Mammary epithelial cell (primary cell): ENCODE measurements at regions not wholly inside any gene's neighbourhood (a gene's known extent, or its start where the extent isn't known, plus 50 kb on each side); places are given as distances from the start of the nearest gene placed in this dataset.

Experiments
- EZH2 ChIP-seq: IDR thresholded peaks from 2 replicates; pipeline ENCODE4 v1.6.1; 2012; ENCODE audit warnings: low read length, inconsistent platforms, borderline replicate concordance
- TF ChIP-seq, protein P1 (sequence below), 2 donors: IDR thresholded peaks in 1 of 2; conservative IDR thresholded peaks in 1 of 2; 2 replicates each; pipeline ENCODE4 v1.5.1; 2011 to 2012; ENCODE audit warnings: inconsistent platforms in 2 of 2, low read length in 2 of 2, mild to moderate bottlenecking in 2 of 2, control low read depth in 1 of 2, low read depth in 1 of 2; ENCODE audit not compliant: insufficient read depth in 1 of 2; ENCODE audit errors: extremely low read depth in 1 of 2

DNA sequence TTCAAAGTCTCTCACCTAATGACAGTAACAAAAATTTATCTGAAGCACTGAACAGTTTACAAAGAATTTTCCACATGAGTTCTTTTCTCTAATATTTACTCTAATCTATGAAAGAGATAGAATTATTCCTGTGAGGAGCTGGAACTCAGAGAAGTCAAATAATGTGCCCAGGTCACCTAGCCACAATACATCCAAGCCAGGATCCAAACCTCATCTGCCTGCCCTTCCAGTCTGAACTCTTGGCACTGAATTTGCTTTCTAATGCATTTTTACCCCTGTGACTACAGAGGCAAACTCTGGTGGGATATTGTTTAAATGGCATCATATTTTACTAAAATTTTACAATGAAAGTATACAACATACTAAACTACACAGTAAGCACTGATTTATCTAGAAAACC, 191.4 kb upstream of the RORA start:
- TF ChIP-seq, protein P1, sequence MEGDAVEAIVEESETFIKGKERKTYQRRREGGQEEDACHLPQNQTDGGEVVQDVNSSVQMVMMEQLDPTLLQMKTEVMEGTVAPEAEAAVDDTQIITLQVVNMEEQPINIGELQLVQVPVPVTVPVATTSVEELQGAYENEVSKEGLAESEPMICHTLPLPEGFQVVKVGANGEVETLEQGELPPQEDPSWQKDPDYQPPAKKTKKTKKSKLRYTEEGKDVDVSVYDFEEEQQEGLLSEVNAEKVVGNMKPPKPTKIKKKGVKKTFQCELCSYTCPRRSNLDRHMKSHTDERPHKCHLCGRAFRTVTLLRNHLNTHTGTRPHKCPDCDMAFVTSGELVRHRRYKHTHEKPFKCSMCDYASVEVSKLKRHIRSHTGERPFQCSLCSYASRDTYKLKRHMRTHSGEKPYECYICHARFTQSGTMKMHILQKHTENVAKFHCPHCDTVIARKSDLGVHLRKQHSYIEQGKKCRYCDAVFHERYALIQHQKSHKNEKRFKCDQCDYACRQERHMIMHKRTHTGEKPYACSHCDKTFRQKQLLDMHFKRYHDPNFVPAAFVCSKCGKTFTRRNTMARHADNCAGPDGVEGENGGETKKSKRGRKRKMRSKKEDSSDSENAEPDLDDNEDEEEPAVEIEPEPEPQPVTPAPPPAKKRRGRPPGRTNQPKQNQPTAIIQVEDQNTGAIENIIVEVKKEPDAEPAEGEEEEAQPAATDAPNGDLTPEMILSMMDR (conservative IDR thresholded peaks at IDR 0.05 in 1 of 2, IDR thresholded peaks at IDR 0.05 in 1 of 2; ENCODE audit: extremely low read depth in 1 of 2, insufficient read depth in 1 of 2, low read depth in 1 of 2, low read length in 2 of 2), result no peak
- no peak for TF ChIP-seq EZH2
